SK-N-MC (cell line): ENCODE measurements at regions not wholly inside any gene's neighbourhood (a gene's known extent, or its start where the extent isn't known, plus 50 kb on each side); places are given as distances from the start of the nearest gene placed in this dataset.
A peak's percentile ranks its signal among the peaks of the same experiment; 100 is the strongest.

Source experiments
- DNase-seq: peaks from one replicate; pipeline ENCODE4 v3.0.0-alpha.2; 2011; ENCODE audit warnings: low read depth, low spot score
- H3K27ac ChIP-seq: fragments of 200-600 bp; sonication (generic); 2 replicates; pipeline ENCODE4 v1.5.1; 2016; ENCODE audit warnings: mixed run types
- H3K36me3 ChIP-seq: fragments of 200-600 bp; sonication (generic); 2 replicates; pipeline ENCODE4 v1.6.1; 2017; ENCODE audit warnings: antibody characterized with exemption, low read length, mixed read lengths; ENCODE audit not compliant: insufficient read depth
- H3K4me3 ChIP-seq: fragments of 200-600 bp; sonication (generic); 2 replicates; pipeline ENCODE4 v1.5.1; 2016
- H3K9ac ChIP-seq: fragments of 200-600 bp; sonication (generic); 2 replicates; pipeline ENCODE4 v1.8.0; 2017; ENCODE audit warnings: mixed run types, mixed read lengths; ENCODE audit not compliant: insufficient read length
- H3K9me3 ChIP-seq: fragments of 200-600 bp; sonication (generic); 2 replicates; pipeline ENCODE4 v1.6.1; 2017; ENCODE audit warnings: low read depth, mild to moderate bottlenecking, antibody characterized with exemption, low read length, moderate library complexity, mixed read lengths
- EZH2 ChIP-seq: fragments of 200-600 bp; sonication (generic); IDR thresholded peaks from one replicate; pipeline ENCODE4 v1.6.1; 2017; ENCODE audit warnings: antibody characterized with exemption
- FOXP2 ChIP-seq: optimal IDR thresholded peaks from 2 replicates; pipeline ENCODE3; 2011; ENCODE audit warnings: mild to moderate bottlenecking, moderate library complexity; ENCODE audit not compliant: insufficient read depth; ENCODE audit errors: extremely low read length, control extremely low read depth
- POLR2AphosphoS5 ChIP-seq: IDR thresholded peaks from 2 replicates; pipeline ENCODE4 v1.6.1; 2012; ENCODE audit warnings: mild to moderate bottlenecking, low read depth, low read length, borderline replicate concordance

DNA sequence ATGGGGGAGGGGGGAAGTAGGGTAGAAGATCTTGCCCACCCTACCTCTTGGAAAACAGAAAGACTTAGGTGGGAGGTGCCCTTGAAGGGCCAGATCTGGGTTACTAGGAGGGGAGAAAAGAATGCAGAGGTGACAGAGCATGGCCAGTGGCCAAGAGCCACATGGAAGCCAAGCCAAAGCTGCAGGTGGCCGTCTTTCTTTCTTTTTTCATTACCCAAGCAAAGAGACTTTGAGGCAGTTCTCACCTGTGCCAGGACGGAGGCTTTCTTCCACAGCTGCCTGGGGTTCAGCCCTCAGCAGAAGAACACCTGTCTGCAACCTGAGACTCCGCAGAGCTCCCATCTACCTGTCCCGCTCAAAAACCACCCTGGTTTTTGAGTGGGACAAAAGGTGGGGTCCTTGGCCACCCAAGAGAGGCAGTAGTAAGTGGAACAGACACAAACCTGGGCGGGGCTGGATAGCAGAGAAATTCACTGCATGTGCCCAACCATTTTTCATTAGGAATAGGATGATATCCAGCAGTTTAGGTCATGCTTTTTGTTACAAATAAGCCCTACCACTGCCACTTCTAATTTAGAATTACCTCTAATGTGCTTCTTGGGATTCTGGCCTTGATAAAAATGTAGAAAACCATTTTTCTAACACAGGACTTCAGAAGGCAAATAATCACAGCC lies 116.5 kb downstream of the DYRK2 start:
- TF ChIP-seq EZH2 (no peak), POLR2AphosphoS5 (no peak), FOXP2 (no peak)

DNA sequence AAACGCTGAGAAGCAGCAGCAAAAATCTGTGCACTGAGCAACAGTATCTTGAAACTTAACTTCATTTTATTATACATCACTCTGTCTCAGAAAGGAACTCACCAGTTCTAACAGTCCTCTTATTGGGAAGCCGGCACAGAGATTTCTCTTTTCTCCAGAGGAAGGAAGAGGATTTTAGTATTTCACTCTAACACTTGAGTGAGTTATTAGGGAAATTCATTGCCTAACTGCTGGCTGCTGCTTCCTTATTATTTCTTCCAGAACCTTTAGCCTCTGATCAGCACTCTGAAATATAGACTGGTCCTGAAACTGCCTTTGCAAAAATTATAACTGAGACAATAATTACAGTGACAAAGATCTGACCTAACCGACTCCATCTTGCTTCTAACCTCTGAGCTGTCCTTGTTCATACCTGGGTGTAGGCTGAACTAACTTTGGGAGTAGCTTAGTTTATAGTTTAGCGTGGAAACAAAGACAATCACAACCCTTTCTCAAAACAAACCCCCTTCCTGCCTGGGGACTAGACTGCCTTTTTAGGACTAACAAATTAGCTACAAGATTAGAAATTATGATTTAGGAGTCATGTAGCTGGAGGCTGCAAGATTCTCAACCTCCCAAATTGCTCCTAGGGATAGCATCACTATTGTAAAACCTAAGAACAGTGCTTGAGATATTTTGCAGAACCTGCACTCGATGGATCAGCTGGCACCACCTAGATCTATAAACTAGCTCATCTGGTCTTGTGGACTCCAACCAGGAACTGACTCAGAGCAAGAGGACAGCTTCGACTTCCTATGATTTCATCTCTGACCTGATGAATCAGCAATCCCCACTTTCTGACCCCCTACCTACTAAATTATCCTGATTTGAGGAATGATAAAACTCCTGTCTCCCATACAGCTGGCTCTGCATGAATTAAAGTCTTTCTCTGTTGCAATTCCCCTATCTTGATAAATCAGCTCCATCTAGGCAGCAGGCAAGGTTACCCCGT lies 117.5 kb downstream of the DYRK2 start:
- DNase-seq = no peak
- Histone ChIP-seq H3K4me3 (no peak overlapping the region), H3K9me3 (no peaks in the 10 kb centered on the region), H3K9ac (no peak overlapping the region), H3K36me3 (no peaks in the 10 kb centered on the region), H3K27ac (no peak overlapping the region)
- TF ChIP-seq POLR2AphosphoS5 (no peak), FOXP2 (no peak), EZH2 (no peak)

More for the DNA sequence above, 116.5 kb downstream of the DYRK2 start:
- Histone ChIP-seq H3K36me3 (no peaks in the 10 kb centered on the region), H3K4me3 (no peak overlapping the region), H3K27ac (no peak overlapping the region), H3K9me3 (no peaks in the 10 kb centered on the region), H3K9ac (no peak overlapping the region)
- no peak for DNase-seq

DNA sequence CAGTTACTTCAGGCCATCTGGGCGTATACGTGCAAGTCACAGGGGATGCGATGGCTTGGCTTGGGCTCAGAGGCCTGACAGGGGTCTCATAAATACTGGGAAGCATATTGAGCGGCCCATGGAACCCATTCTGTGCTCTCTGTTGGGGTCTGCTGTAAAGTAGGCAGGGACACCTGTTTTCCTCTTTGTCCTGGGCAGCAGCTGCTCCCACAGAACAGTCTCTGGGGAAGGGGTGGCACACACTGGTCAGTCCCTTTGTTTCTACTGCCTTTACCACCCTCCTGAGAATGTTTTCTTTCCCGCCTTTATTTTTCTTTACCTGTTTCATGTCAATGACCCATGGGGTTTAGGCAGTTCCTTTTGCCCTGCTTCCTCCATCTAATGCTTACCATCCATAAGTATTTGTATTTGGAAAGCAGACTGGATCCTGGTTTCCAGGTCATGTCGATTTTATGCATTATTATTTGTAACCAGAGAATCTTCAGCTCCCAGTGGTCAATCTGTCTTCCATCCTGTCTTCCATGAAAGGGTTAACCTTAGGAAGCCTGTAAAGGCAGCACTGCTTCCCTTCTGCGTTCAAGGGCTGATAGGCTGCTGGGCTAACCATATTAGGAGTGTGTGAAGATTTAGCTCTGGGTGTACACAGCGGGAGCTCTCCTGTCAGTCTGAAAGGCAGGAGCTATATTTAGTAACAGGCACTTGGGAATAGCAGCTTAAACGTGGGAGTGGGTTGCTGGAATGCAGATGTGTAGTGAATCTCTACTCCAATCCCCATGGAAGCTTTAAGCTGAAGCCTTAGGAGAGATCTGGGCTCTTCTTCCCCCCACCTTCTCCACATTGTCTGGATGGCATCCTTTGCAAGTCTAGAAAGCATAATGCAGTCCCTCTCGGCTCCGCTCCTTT lies 124.0 kb downstream of the DYRK2 start:
- Histone ChIP-seq H3K9ac (peak overlapping the region; percentile 21), H3K36me3 (no peaks in the 10 kb centered on the region), H3K4me3 (peak overlapping the region; percentile 66), H3K27ac (peak overlapping the region; percentile 69), H3K9me3 (no peaks in the 10 kb centered on the region)
- TF ChIP-seq FOXP2 (no peak), EZH2 (no peak), POLR2AphosphoS5 (no peak)
- DNase-seq = peak; percentile 39

DNA sequence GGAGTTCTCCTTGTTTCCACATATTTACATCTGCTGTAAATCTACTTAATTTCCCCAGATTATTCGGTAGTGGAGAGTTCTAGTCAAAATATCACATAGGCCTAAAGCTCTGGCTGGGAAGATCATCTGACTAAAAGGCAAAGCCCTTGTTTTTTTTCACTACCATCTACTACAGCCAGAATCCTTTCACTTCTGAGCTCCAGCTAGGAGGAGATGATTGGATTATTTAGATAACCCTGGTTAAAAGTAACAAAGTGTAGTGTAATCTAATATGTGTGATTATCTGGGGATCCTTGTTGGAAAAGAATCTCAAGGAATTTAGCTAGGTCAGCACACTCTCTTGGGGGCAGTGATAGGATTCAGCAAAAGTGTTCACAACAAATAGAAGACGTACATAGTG lies 125.4 kb downstream of the DYRK2 start:
- TF ChIP-seq POLR2AphosphoS5 (no peak), FOXP2 (no peak), EZH2 (no peak)
- H3K36me3 ChIP-seq = no peaks in the 10 kb centered on the region
- DNase-seq = no peak
- no peak overlapping the region for H3K9ac ChIP-seq
- no peaks in the 10 kb centered on the region for H3K9me3 ChIP-seq
- H3K27ac ChIP-seq = no peak overlapping the region
- H3K4me3 ChIP-seq = no peak overlapping the region

DNA sequence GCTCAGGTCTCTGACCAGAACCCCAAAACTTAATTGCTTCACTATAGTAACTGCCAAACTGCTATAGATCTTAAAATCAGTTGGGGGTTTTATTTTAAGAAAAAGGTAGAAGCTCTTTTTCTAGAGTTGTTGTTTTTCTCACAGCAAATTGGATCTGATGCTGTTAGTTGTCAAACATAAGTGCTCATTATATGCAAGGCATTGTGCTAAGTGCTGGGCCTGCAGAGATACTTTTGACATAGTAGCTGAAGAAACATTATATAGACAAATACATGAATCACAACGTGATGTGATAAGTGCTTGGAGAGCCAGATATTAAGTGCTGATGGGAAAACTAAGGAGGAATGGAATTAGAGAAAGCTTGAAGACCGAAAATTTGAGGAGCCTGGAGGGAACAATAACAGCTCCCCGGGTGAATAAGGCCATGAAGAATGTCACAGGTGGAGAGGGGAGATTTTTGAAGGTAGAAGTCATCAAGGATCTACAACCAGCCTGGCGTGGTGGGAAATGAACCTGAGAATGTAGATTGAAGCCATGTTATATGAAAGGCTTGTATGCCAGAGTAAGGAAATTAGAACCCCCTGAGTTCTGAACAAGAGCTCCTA lies 126.5 kb downstream of the DYRK2 start:
- DNase-seq = no peak
- TF ChIP-seq POLR2AphosphoS5 (no peak), FOXP2 (no peak), EZH2 (no peak)
- no peak overlapping the region for H3K27ac ChIP-seq
- no peak overlapping the region for H3K4me3 ChIP-seq
- H3K9me3 ChIP-seq = no peaks in the 10 kb centered on the region
- no peak overlapping the region for H3K9ac ChIP-seq
- H3K36me3 ChIP-seq = no peaks in the 10 kb centered on the region

DNA sequence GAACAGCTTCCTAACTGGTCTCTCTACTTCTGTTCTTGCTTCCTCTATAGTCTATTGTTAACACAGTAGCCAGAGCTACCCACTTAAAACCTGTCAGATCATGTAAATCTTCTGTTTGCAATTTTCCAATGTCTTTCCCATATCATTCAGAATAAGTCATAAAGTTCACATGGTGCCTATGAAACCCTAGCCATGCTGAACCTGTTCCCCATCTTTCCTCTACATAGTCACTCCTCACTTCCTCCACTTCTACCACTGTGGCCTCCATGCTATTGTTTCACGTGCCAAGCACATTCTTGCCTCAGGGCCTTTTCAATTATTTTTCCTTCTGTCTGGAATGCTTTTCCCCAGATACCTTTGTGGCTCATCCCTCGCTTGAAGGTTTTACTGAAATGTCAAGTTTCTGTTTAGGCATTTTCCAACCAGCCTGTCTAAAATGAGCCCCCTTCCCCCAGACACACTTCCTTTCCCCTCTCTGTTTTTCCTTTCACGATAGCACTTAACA lies 132.1 kb downstream of the DYRK2 start:
- TF ChIP-seq FOXP2 (no peak), POLR2AphosphoS5 (no peak), EZH2 (no peak)
- H3K4me3 ChIP-seq = no peak overlapping the region
- DNase-seq = no peak
- H3K27ac ChIP-seq = no peak overlapping the region
- no peaks in the 10 kb centered on the region for H3K9me3 ChIP-seq
- H3K36me3 ChIP-seq = no peaks in the 10 kb centered on the region
- H3K9ac ChIP-seq = no peak overlapping the region

DNA sequence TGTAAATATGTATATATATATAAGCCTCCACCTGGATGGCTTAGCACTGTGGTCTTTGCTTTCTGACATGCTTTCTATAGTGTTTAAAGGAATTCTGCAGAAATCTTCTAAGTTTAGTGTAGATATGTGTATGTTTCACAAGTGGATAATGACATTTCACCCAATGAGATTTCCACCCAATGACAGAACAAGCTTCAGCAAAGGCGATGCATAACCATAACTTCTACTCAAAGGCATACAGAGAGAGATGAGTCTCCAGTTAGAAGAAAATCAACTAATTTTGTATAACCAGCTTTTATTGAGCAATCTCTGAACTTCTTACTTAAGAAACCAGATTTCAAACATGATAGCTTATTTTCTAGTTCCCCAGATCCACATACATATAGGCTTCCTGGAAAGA lies 134.0 kb downstream of the DYRK2 start:
- no peak overlapping the region for H3K4me3 ChIP-seq
- TF ChIP-seq FOXP2 (no peak), POLR2AphosphoS5 (no peak), EZH2 (no peak)
- DNase-seq = no peak

More for the DNA sequence above, 134.0 kb downstream of the DYRK2 start:
- no peak overlapping the region for H3K9ac ChIP-seq
- H3K9me3 ChIP-seq = no peaks in the 10 kb centered on the region
- H3K36me3 ChIP-seq = no peaks in the 10 kb centered on the region
- no peak overlapping the region for H3K27ac ChIP-seq
